Neuronal stem cell (in vitro differentiated cells): ENCODE measurements at regions not wholly inside any gene's neighbourhood (a gene's known extent, or its start where the extent isn't known, plus 50 kb on each side); places are given as distances from the start of the nearest gene placed in this dataset.

Experiments used
- DNase-seq: peaks from one replicate; pipeline ENCODE4 v3.0.0-alpha.2; 2013; ENCODE audit warnings: low spot score
- H2AFZ ChIP-seq: one replicate; pipeline ENCODE4 v1.6.1; 2013; ENCODE audit warnings: mild to moderate bottlenecking, low read length, inconsistent platforms
- H2AK5ac ChIP-seq: 2 replicates; pipeline ENCODE4 v1.6.1; 2013; ENCODE audit warnings: low read depth, mild to moderate bottlenecking, inconsistent platforms, low read length, moderate library complexity, mixed read lengths
- H2BK120ac ChIP-seq: 2 replicates; pipeline ENCODE4 v1.6.1; 2013; ENCODE audit warnings: low read depth, mild to moderate bottlenecking, inconsistent platforms, low read length, moderate library complexity, mixed read lengths
- H2BK12ac ChIP-seq: one replicate; pipeline ENCODE4 v1.6.1; 2013; ENCODE audit warnings: low read length, inconsistent platforms
- H2BK15ac ChIP-seq: 2 replicates; pipeline ENCODE4 v1.6.1; 2013; ENCODE audit warnings: mild to moderate bottlenecking, low read length, inconsistent platforms, mixed read lengths
- H2BK5ac ChIP-seq: one replicate; pipeline ENCODE4 v1.6.1; 2013; ENCODE audit warnings: inconsistent platforms, mild to moderate bottlenecking, low read length, moderate library complexity
- H3K14ac ChIP-seq: one replicate; pipeline ENCODE4 v1.6.1; 2013; ENCODE audit warnings: low read length, inconsistent platforms
- H3K18ac ChIP-seq: 2 replicates; pipeline ENCODE4 v1.6.1; 2013; ENCODE audit warnings: low read length, inconsistent platforms
- H3K23ac ChIP-seq: 2 replicates; pipeline ENCODE4 v1.6.1; 2013; ENCODE audit warnings: low read depth, mild to moderate bottlenecking, mixed read lengths, low read length, inconsistent platforms; ENCODE audit not compliant: poor library complexity
- H3K27ac ChIP-seq: replicated peaks from 3 replicates; pipeline ENCODE4 v1.5.1; 2013; ENCODE audit warnings: low read length, inconsistent platforms
- H3K27me3 ChIP-seq, 3 experiments: 2 replicates each; pipeline ENCODE4 v1.6.1; 2013; ENCODE audit warnings: low read length in 3 of 3, mild to moderate bottlenecking in 2 of 3, inconsistent platforms in 1 of 3, low read depth in 1 of 3, mixed read lengths in 1 of 3, moderate library complexity in 1 of 3; ENCODE audit not compliant: control insufficient read depth in 3 of 3, insufficient read depth in 3 of 3
- H3K36me3 ChIP-seq, 2 donors: replicated peaks in 1 of 2; 2 replicates each; pipeline ENCODE4 v1.6.1; 2013; ENCODE audit warnings: low read length in 2 of 2; ENCODE audit not compliant: control insufficient read depth in 2 of 2, insufficient read depth in 2 of 2
- H3K4ac ChIP-seq: 2 replicates; pipeline ENCODE4 v1.6.1; 2013; ENCODE audit warnings: inconsistent platforms, mild to moderate bottlenecking, low read length, moderate library complexity
- H3K4me1 ChIP-seq, 2 donors: 1 replicate in 1 of 2; 2 replicates in 1 of 2; pipeline ENCODE4 v1.6.1; 2013; ENCODE audit warnings: low read length in 2 of 2, low read depth in 1 of 2; ENCODE audit not compliant: control insufficient read depth in 2 of 2, insufficient read depth in 1 of 2
- H3K4me2 ChIP-seq: one replicate; pipeline ENCODE4 v1.6.1; 2013; ENCODE audit warnings: mild to moderate bottlenecking, low read length, inconsistent platforms; ENCODE audit not compliant: insufficient read depth, poor library complexity, severe bottlenecking
- H3K4me3 ChIP-seq, 2 donors: 2 replicates each; pipeline ENCODE4 v1.5.1; 2013; ENCODE audit warnings: low read length in 2 of 2, mild to moderate bottlenecking in 2 of 2, inconsistent platforms in 1 of 2, moderate library complexity in 1 of 2
- H3K79me1 ChIP-seq: one replicate; pipeline ENCODE4 v1.6.1; 2013; ENCODE audit warnings: low read depth, mild to moderate bottlenecking, inconsistent platforms, low read length, moderate library complexity
- H3K9ac ChIP-seq: one replicate; pipeline ENCODE4 v1.6.1; 2013; ENCODE audit warnings: mild to moderate bottlenecking, low read depth, low read length, inconsistent platforms; ENCODE audit not compliant: poor library complexity
- H3K9me3 ChIP-seq, 2 donors: replicated peaks in 1 of 2; 2 replicates each; pipeline versions ENCODE3 to v1.6.1; 2013; ENCODE audit warnings: low read length in 2 of 2, mild to moderate bottlenecking in 2 of 2, inconsistent platforms in 1 of 2, low read depth in 1 of 2, mixed read lengths in 1 of 2, moderate library complexity in 1 of 2; ENCODE audit not compliant: control insufficient read depth in 2 of 2, insufficient read depth in 1 of 2
- H4K8ac ChIP-seq: one replicate; pipeline ENCODE4 v1.6.1; 2013; ENCODE audit warnings: low read depth, mild to moderate bottlenecking, inconsistent platforms, low read length, moderate library complexity
- H4K91ac ChIP-seq: one replicate; pipeline ENCODE4 v1.6.1; 2013; ENCODE audit warnings: low read length, low read depth, mild to moderate bottlenecking, inconsistent platforms; ENCODE audit not compliant: poor library complexity
- WGBS, 2 donors: extraction: QIAGEN DNeasy Blood & Tissue Kit; methylation state at CpG; one replicate each; pipeline ENCODE4 v1.1.7; 2013; ENCODE audit warnings: missing lambda C conversion rate in 2 of 2, mixed read lengths in 1 of 2; ENCODE audit not compliant: insufficient read length in 2 of 2, insufficient replicate concordance in 1 of 2; ENCODE audit errors: extremely low coverage in 2 of 2; 5-methylcytosine and 5-hydroxymethylcytosine counted together

DNA sequence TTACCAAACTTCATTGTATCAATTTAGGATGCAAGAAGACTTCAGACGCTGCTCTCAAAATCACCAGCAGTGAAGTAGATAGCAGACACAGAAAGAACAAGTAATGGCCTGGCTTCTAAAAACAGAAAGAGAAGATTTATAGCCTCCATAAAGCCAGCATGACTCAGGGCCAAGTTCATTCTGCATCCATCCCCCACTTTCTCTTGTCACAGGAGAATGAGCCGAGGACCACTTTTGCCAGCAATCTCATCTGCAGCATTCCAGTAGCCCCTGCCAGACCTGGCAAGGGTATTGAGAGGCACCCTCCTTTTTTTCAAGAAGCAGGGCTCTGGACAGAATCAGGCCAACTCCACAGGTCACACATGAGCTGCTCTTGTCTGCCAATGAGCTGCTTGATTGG, 355.4 kb upstream of the SOX9 start:
- H2AFZ ChIP-seq: no peak overlapping the region
- no peak overlapping the region for H2BK12ac ChIP-seq
- no peak overlapping the region for H3K4me3 ChIP-seq
- no peak overlapping the region for H3K18ac ChIP-seq
- no peaks in the 10 kb centered on the region for H3K79me1 ChIP-seq
- no peak overlapping the region for H3K4ac ChIP-seq
- no peak for DNase-seq
- no peaks in the 10 kb centered on the region for H3K27me3 ChIP-seq
- H2BK15ac ChIP-seq: no peak overlapping the region
- no peak overlapping the region for H4K8ac ChIP-seq
- H3K9ac ChIP-seq: no peak overlapping the region
- no peaks in the 10 kb centered on the region for H3K36me3 ChIP-seq
- H3K23ac ChIP-seq: no peak overlapping the region
- peaks cover 0 to 2% of the 10 kb centered on the region in 2 donors for H3K9me3 ChIP-seq
- no peak overlapping the region for H3K4me2 ChIP-seq
- no peaks in the 10 kb centered on the region for H3K4me1 ChIP-seq
- no peak overlapping the region for H2BK5ac ChIP-seq
- no peak overlapping the region for H4K91ac ChIP-seq
- H2AK5ac ChIP-seq: no peak overlapping the region
- no peak overlapping the region for H2BK120ac ChIP-seq
- no peak overlapping the region for H3K27ac ChIP-seq
- WGBS, 2 donors: no CpG with 5 or more reads among the region's 2 CpGs
- no peak overlapping the region for H3K14ac ChIP-seq

GRCh38 chr17:71769850-71770249, 351.0 kb upstream of the SOX9 start:
- DNase-seq: no peak
- Histone ChIP-seq H3K9me3 (no peaks in the 10 kb centered on the region), H2AK5ac (no peak overlapping the region), H3K79me1 (no peaks in the 10 kb centered on the region), H3K4me1 (no peaks in the 10 kb centered on the region), H2BK120ac (no peak overlapping the region), H3K23ac (no peak overlapping the region), H3K18ac (no peak overlapping the region), H3K9ac (no peak overlapping the region), H3K4me3 (no peak overlapping the region), H4K91ac (no peak overlapping the region), H2AFZ (no peak overlapping the region), H3K27me3 (no peaks in the 10 kb centered on the region), H2BK12ac (no peak overlapping the region), H3K27ac (no peak overlapping the region), H3K36me3 (no peaks in the 10 kb centered on the region), H3K4me2 (no peak overlapping the region), H4K8ac (no peak overlapping the region), H2BK5ac (no peak overlapping the region), H3K14ac (no peak overlapping the region), H3K4ac (no peak overlapping the region), H2BK15ac (no peak overlapping the region)
- WGBS, 2 donors: no CpG with 5 or more reads among the region's 2 CpGs

GRCh38 chr17:71777048-71777640, 343.7 kb upstream of the SOX9 start:
- no peak overlapping the region for H3K4me3 ChIP-seq
- no CpG with 5 or more reads among the region's 6 CpGs for WGBS, 2 donors
- no peaks in the 10 kb centered on the region for H3K79me1 ChIP-seq

GRCh38 chr17:71779482-71779881, 341.3 kb upstream of the SOX9 start:
- no peak overlapping the region for H2BK5ac ChIP-seq
- no peak overlapping the region for H3K23ac ChIP-seq
- no peaks in the 10 kb centered on the region for H3K36me3 ChIP-seq
- H3K9ac ChIP-seq: no peak overlapping the region
- H2AFZ ChIP-seq: no peak overlapping the region
- H2BK120ac ChIP-seq: no peak overlapping the region
- no CpG with 5 or more reads among the region's 3 CpGs for WGBS, 2 donors
- no peak overlapping the region for H2BK12ac ChIP-seq
- no peak overlapping the region for H3K18ac ChIP-seq
- H3K27me3 ChIP-seq: no peaks in the 10 kb centered on the region
- no peak overlapping the region for H2AK5ac ChIP-seq
- H4K8ac ChIP-seq: no peak overlapping the region
- H3K4me2 ChIP-seq: no peak overlapping the region
- DNase-seq: no peak
- no peak overlapping the region for H4K91ac ChIP-seq
- H3K4ac ChIP-seq: no peak overlapping the region
- no peak overlapping the region for H3K27ac ChIP-seq
- no peaks in the 10 kb centered on the region for H3K4me1 ChIP-seq
- no peak overlapping the region for H3K4me3 ChIP-seq
- no peaks in the 10 kb centered on the region for H3K79me1 ChIP-seq
- H3K9me3 ChIP-seq: no peaks in the 10 kb centered on the region
- H2BK15ac ChIP-seq: no peak overlapping the region
- H3K14ac ChIP-seq: no peak overlapping the region

More at GRCh38 chr17:71777048-71777640, 343.7 kb upstream of the SOX9 start:
- H3K14ac ChIP-seq: no peak overlapping the region
- H2BK5ac ChIP-seq: no peak overlapping the region
- H3K18ac ChIP-seq: no peak overlapping the region
- no peak overlapping the region for H2AFZ ChIP-seq
- no peak overlapping the region for H3K27ac ChIP-seq
- DNase-seq: no peak
- H2AK5ac ChIP-seq: no peak overlapping the region
- no peak overlapping the region for H2BK120ac ChIP-seq
- H3K9ac ChIP-seq: no peak overlapping the region
- H3K4me1 ChIP-seq: no peaks in the 10 kb centered on the region
- no peaks in the 10 kb centered on the region for H3K36me3 ChIP-seq
- H3K27me3 ChIP-seq: no peaks in the 10 kb centered on the region
- H3K9me3 ChIP-seq: no peaks in the 10 kb centered on the region
- no peak overlapping the region for H3K4ac ChIP-seq
- H2BK15ac ChIP-seq: no peak overlapping the region
- H4K91ac ChIP-seq: no peak overlapping the region
- H3K4me2 ChIP-seq: no peak overlapping the region
- no peak overlapping the region for H3K23ac ChIP-seq
- no peak overlapping the region for H4K8ac ChIP-seq
- no peak overlapping the region for H2BK12ac ChIP-seq
